Stimulated activated CD4-positive, alpha-beta T cell treated with anti-CD3 and anti-CD28 coated beads, Interleukin-12 subunit alpha, Interleukin-12 subunit beta, amount 100 ng/mL, for 4 hours (primary cell): ENCODE measurements at regions not wholly inside any gene's neighbourhood (a gene's known extent, or its start where the extent isn't known, plus 50 kb on each side); places are given as distances from the start of the nearest gene placed in this dataset.
"Not testable (repeated sequence)": the region's sequence is repeated elsewhere in the genome, so short reads cannot be mapped to it uniquely, and the experiment has no call there.

Source experiments
- DNase-seq: peaks from one replicate; pipeline ENCODE4 v3.0.0-alpha.2; 2020

DNA sequence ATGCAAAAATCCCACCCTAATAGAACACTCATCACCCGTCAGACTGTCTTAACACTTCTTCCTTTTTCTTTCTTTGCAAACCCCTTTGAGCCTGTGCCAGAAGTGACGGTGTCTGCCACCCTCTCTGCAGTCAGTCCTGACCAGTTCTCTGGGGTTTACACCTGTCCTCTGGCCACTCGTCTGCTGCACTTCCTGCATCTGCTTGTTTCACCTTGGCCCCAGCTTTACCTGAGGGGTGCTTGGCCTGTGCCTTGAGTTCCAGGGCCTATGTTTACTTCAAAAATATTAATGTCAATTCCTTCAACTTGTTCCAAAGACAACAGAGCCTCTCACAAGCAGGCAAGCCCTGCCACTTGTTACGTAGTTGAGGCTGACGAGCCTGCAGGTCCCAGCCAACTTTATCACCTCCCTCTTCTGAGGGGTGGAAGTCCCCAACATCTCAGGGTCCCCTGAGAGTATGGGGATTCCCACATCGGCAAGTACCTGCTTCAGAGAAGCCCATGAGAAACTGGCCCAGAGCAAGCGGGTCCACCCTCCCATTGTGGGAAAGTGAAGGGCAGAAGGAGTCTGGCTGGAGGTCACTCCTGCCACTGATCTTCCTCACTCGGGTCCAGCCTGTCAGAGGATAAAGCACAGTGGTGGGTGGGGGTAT lies 205.4 kb downstream of the DAD1 start:
- no peak for DNase-seq

GRCh38 chr14:22382955-22383354 lies 206.1 kb downstream of the DAD1 start:
- no peak for DNase-seq

- DNase-seq: no peak
These were observed 206.6 kb downstream of the DAD1 start for GRCh38 chr14:22382395-22382794.

- no peak for DNase-seq
These were observed 207.3 kb downstream of the DAD1 start for GRCh38 chr14:22381766-22382165.

GRCh38 chr14:22381408-22381760 lies 207.6 kb downstream of the DAD1 start:
- no peak for DNase-seq

DNA sequence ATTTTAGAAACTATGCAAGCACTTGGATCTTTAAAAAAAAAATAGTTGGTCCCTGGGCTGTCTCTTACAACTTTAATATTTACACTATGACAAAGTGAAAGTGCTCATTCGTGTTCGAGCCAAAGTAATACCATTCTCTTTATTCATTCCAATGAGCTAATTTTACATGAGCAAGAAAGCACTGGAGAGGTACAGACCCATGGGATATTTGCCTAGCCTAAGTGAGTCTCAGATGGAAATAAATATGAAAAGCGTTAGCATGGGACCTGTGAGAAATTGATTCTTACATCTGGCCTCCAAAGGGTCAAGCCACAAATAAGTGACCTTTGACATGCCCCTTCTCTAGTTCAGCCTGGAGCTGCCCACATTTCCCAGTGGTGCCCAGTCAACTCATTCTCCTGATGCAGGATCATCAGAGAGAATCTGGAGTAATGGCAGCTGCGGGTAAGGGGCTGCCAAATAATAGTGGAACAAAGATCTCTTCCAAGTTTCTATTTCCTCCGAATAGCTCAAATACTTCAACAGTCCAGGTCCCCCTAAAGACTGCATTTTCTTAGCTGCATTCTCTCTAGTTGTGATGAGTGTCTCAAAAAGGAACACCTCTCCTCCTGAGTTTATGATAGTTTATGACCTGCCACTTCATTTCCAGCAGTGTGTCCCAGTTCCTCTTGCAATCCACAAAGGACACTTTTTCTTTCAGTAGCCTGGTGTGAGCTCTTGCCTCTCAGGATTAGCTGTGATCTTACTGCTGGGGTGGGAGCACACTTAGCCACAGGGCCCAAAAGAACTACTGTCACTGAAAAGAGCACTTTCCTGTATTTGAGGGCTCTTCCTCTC lies 208.2 kb downstream of the DAD1 start:
- DNase-seq: no peak

GRCh38 chr14:22379727-22380126 lies 209.3 kb downstream of the DAD1 start:
- no peak for DNase-seq

- no peak for DNase-seq
These were observed 210.8 kb downstream of the DAD1 start for GRCh38 chr14:22378181-22378580.

DNA sequence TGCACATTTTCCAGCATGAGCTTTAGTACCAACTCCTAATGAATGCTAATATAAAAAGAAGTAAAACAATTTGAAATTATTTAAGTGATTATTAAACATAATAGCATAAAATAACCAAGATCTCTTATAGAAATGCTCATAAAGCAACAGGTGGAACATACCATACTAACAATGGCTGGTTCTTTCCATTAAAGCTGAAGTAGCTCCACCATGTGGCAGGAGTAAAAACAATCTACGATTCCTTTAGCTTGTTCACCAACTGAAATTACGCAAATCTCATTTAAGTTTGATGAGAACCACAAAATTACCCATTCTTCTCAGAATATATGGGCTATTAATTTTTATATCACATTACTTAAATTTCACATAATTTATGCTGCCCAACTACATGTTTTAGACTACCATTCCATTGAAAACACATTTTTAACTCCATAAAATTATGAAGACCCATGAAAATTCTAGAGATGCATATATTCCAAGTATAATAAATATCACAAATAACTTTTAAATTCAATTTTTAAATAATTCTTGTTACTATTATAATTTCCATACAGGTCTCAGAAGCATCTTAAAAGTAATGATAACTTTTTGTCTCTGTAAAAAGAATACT lies 213.6 kb downstream of the DAD1 start:
- no peak for DNase-seq

DNA sequence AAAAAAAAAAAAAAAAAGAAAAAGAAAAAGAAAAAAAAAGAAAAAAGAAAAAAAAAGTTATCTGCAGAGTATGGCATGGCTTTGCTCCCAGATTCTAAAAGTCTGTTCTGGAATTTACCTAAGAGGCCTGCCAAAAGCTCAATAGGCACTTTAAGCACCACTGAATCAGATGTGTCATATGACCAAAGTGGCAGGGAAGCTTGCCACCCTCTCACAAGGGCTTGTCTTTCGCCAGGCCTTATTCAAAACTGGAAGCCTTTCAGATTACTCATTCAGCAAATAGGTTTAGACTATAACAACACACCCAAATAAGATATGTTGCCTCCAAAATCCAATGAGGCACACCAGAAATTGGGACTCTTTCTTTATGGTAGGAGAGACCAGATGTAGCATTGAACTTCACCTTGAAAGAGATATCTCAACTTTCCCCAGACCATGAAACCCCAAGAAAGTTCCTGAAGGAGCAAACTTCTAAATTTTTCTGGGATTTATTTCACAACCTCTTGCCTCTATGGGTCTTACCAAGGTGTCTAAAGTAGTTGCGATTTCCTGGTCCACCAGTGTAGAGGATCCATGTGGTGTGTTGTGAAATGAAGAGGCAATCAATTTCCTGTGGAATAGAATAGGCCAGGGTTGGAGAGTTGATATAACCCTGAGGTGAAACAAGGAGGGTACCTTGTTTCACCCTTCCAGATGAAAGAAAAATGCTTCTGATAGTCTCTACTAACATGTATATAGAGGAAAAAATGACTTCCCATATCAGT lies 218.8 kb downstream of the DAD1 start:
- DNase-seq: no peak

GRCh38 chr14:22358726-22359125 lies 230.3 kb downstream of the DAD1 start:
- no peak for DNase-seq

DNA sequence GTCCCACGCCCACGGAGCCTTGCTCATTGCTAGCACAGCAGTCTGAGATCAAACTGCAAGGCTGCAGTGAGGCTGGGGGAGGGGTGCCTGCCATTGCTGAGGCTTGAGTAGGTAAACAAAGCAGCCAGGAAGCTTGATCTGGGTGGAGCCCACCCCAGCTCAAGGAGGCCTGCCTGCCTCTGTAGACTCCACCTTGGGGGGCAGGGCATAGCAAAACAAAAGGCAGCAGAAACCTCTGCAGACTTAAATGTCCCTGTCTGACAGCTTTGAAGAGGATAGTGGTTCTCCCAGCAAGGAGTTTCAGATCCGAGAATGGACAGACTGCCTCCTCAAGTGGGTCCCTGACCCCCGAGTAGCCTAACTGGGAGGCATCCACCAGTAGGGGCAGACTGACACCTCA lies 239.7 kb downstream of the DAD1 start:
- not testable (repeated sequence) for DNase-seq

- DNase-seq: no peak
These were observed 244.4 kb downstream of the DAD1 start for GRCh38 chr14:22344673-22345072.

DNA sequence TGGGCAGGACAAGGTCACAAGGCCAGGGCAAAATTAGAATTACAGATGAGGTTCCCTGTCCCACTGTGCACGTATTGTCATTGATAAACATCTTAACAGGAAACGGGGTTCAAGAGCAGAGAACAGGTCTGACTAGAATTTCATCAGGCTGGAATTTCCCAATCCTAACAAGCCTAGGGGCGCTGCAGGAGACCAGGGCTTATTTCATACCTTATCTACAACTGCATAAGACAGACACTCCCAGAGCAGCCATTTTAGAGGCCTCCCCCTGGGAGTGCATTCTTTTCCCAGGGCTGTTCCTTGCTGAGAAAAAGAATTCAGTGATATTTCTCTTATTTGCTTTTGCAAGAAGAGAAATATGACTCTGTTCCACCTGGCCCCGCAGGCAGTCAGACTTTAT lies 244.8 kb downstream of the DAD1 start:
- DNase-seq: not testable (repeated sequence)

DNA sequence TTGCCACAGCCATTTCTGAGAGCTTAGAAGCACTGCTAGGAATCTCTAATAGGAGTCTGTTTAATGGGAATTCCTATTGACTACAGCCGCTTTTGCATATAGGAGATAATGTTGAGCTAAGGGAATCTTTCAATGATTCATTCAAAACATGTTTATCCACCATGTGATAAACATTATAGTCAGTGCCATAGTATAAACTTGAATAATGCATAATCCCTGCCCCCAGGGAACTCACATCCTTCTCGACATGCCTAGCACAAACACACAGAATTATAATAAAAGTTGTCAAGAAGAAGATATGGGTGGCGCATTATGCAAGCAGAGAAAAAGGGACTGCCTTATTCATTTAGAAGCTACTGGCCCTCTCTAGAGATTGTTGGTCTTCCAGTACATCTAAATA lies 248.0 kb downstream of the DAD1 start:
- DNase-seq: no peak

- DNase-seq: no peak
These were observed 249.9 kb downstream of the DAD1 start for GRCh38 chr14:22338917-22339715.

DNA sequence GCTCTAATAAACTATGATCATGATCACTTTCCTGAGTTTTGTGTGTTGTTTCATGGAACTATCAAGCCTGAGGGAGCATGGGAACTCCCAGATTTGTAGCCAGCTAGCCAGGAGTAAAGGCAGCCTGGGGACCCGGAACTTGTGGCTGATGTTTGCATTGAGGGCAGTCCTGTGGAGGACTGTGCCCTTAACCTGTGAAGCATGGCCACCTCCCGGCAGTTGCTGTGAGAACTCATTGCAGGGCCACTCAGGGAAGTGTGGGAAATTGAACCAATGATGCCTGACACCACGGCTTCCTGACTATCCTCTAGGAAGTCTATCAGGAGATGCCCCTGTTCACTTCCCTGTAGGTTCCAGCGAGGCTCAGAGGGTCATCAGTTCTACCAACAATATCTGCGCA lies 250.6 kb downstream of the DAD1 start:
- no peak for DNase-seq

DNA sequence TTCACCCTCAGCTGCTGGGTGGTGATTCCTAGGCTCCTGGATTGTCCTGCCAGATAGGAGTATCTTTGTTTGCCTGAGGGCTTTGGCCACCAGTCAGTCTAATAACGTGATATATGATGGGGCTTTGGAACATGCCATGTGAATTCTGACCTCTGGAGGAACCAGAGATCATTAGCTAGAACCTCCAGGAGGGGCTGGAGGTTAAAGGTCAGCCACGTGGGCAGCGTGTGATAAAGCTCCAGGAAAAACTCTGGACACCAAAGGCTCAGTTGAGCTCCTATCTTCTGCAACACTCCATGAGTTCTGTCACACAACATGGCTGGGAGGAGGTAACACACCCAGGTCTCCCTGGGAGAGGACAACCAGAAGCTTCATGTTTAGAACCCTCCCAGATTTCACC lies 251.1 kb downstream of the DAD1 start:
- no peak for DNase-seq

DNA sequence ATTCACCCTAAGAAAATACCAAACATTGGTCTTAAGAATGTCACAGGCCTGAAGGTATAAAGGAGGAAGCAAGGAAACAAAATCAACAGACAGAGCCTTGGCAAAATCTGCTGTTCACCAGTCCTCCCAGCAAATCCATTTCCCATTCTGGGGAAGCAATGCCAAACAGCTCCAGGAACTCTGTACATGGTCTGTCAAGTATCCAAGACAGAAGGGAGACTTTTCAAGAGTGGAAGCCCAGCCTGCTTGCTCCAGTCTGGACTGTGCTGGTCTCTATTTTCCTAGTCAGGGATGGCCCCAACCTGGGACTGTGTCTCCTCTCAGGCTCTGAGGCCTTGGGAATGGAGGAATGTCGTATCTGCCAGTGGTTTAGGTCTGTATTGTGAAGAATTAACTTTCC lies 251.5 kb downstream of the DAD1 start:
- DNase-seq: no peak

- no peak for DNase-seq
These were observed 253.0 kb downstream of the DAD1 start for GRCh38 chr14:22336031-22336430.

DNA sequence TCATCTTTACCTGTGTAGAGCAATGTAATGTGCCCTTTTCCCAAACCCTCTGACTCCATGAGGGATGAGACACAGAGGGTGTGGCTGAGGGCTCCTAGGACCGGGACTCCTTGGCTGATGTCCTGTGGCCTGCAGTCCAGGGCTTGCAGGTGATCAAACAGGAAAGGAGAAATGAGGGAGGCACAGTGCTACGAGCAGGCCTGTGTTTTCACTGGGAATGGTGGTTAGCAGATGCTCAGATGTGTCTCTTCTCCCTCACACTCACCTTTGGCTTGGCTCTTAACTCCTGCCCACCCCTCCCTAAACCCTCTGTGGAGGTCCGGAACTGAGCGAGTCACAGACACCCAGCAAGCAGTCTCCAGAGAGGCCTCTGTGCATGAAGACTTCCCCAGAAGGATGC lies 254.4 kb downstream of the DAD1 start:
- no peak for DNase-seq

DNA sequence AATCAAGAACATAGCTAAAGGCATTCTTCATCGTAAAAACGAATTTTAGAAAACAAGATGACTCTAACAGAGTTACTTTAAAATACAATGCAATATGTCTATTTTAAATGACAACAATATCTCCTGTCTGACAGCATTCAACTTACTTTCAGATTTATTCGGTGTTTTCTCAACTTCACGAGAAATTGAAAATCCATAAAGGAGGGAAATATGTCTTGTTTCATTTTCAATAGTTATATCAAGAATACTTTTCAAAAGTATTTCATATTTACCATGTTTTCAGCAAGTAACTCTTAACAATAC lies 254.8 kb downstream of the DAD1 start:
- DNase-seq: no peak
